Middle frontal gyrus (tissue), 1 donor: ENCODE measurements at regions not wholly inside any gene's neighbourhood (a gene's known extent, or its start where the extent isn't known, plus 50 kb on each side); places are given as distances from the start of the nearest gene placed in this dataset.

Source experiments
- DNase-seq: peaks from one replicate; pipeline ENCODE4 v3.0.0-alpha.2; 2015; ENCODE audit warnings: low spot score; ENCODE audit errors: extremely low spot score

- DNase-seq: no peak
Observed at GRCh38 chr2:2422621-2423020, 91.5 kb upstream of the MYT1L start.

GRCh38 chr2:2413525-2413924, 82.5 kb upstream of the MYT1L start:
- no peak for DNase-seq

- no peak for DNase-seq
Observed at GRCh38 chr2:2410987-2411386, 79.9 kb upstream of the MYT1L start.

GRCh38 chr2:2409481-2409880, 78.4 kb upstream of the MYT1L start:
- DNase-seq: no peak

- no peak for DNase-seq
Observed at GRCh38 chr2:2405780-2406179, 74.7 kb upstream of the MYT1L start.

- DNase-seq: no peak
Observed at GRCh38 chr2:2400286-2401038, 69.4 kb upstream of the MYT1L start.

GRCh38 chr2:2399396-2399795, 68.3 kb upstream of the MYT1L start:
- DNase-seq: no peak

GRCh38 chr2:2392332-2392731, 61.3 kb upstream of the MYT1L start:
- no peak for DNase-seq

- no peak for DNase-seq
Observed at GRCh38 chr2:2389215-2389614, 58.1 kb upstream of the MYT1L start.
